GM23248 (cell line): ENCODE measurements at regions not wholly inside any gene's neighbourhood (a gene's known extent, or its start where the extent isn't known, plus 50 kb on each side); places are given as distances from the start of the nearest gene placed in this dataset.

ENCODE experiments used
- EZH2 ChIP-seq: fragments of 200-600 bp; sonication (generic); IDR thresholded peaks from 2 replicates; pipeline ENCODE4 v1.6.1; 2018; ENCODE audit warnings: antibody characterized with exemption, mild to moderate bottlenecking; ENCODE audit not compliant: insufficient read depth, poor library complexity, severe bottlenecking
- EZH2phosphoT487 ChIP-seq: fragments of 200-600 bp; sonication (generic); IDR thresholded peaks from 2 replicates; pipeline ENCODE4 v1.6.1; 2018; ENCODE audit warnings: antibody characterized with exemption, moderate library complexity, mild to moderate bottlenecking, low read depth; ENCODE audit not compliant: insufficient read depth

DNA sequence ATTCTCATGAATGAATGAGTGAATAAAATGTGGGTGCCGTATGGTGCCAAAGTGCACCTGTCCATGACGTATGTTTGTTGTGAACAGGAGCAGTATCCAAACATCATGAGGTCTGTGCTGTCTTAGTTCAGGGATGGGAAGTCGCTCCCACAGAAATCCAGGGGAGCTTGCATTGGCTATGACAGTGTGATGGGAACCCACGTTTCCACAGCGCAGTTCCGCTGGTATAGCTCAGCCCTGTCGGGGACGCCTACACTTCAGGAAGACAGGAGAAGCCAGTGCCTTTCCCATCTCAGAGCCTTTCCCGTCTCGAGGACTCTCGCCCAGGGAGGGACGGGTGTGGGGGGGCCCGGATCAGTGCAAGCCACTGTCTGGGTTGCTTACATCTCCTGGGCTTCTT is 69.8 kb downstream of the DACT2 start:
- TF ChIP-seq EZH2phosphoT487 (no peak), EZH2 (no peak)
